ENCODE measurements at regions not wholly inside any gene's neighbourhood (a gene's known extent, or its start where the extent isn't known, plus 50 kb on each side); places are given as distances from the start of the nearest gene placed in this dataset.
"Not testable (repeated sequence)": the region's sequence is repeated elsewhere in the genome, so short reads cannot be mapped to it uniquely, and the experiment has no call there.

GRCh38 chr7:91455411-91455810 is 191.2 kb downstream of the FZD1 start:
- DNase-seq = no peak
- no CpG with 5 or more reads among the region's 10 CpGs for WGBS (ENCODE audit: insufficient coverage, low lambda C conversion rate)
- H3K27ac ChIP-seq (ENCODE audit: low read length) = no peak overlapping the region
- no peaks in the 10 kb centered on the region for H3K36me3 ChIP-seq (ENCODE audit: control insufficient read depth, insufficient read depth, low read length)
- H3K4me1 ChIP-seq (ENCODE audit: control insufficient read depth, insufficient read depth, low read length) = no peaks in the 10 kb centered on the region
- H3K9me3 ChIP-seq (ENCODE audit: control insufficient read depth, low read depth, low read length) = peaks cover 6% of the 10 kb centered on the region
- no peak overlapping the region for H3K4me3 ChIP-seq (ENCODE audit: low read length)
- H3K27me3 ChIP-seq (ENCODE audit: control insufficient read depth, insufficient read depth, low read length) = no peaks in the 10 kb centered on the region

GRCh38 chr7:91457208-91457607 is 193.0 kb downstream of the FZD1 start:
- WGBS (ENCODE audit: insufficient coverage, low lambda C conversion rate) = no CpG with 5 or more reads among the region's 1 CpG
- Histone ChIP-seq H3K27me3 (ENCODE audit: control insufficient read depth, insufficient read depth, low read length) (no peaks in the 10 kb centered on the region), H3K36me3 (ENCODE audit: control insufficient read depth, insufficient read depth, low read length) (no peaks in the 10 kb centered on the region), H3K9me3 (ENCODE audit: control insufficient read depth, low read depth, low read length) (peaks cover 6% of the 10 kb centered on the region), H3K4me3 (ENCODE audit: low read length) (no peak overlapping the region), H3K4me1 (ENCODE audit: control insufficient read depth, insufficient read depth, low read length) (no peaks in the 10 kb centered on the region), H3K27ac (ENCODE audit: low read length) (no peak overlapping the region)
- no peak for DNase-seq

GRCh38 chr7:91459539-91459938 is 195.3 kb downstream of the FZD1 start:
- no peaks in the 10 kb centered on the region for H3K36me3 ChIP-seq (ENCODE audit: control insufficient read depth, insufficient read depth, low read length)
- H3K4me3 ChIP-seq (ENCODE audit: low read length) = no peak overlapping the region
- H3K9me3 ChIP-seq (ENCODE audit: control insufficient read depth, low read depth, low read length) = peaks cover 6% of the 10 kb centered on the region
- no peaks in the 10 kb centered on the region for H3K27me3 ChIP-seq (ENCODE audit: control insufficient read depth, insufficient read depth, low read length)
- no peak for DNase-seq
- WGBS (ENCODE audit: insufficient coverage, low lambda C conversion rate) = no CpG with 5 or more reads among the region's 2 CpGs
- H3K27ac ChIP-seq (ENCODE audit: low read length) = no peak overlapping the region
- no peaks in the 10 kb centered on the region for H3K4me1 ChIP-seq (ENCODE audit: control insufficient read depth, insufficient read depth, low read length)

DNA sequence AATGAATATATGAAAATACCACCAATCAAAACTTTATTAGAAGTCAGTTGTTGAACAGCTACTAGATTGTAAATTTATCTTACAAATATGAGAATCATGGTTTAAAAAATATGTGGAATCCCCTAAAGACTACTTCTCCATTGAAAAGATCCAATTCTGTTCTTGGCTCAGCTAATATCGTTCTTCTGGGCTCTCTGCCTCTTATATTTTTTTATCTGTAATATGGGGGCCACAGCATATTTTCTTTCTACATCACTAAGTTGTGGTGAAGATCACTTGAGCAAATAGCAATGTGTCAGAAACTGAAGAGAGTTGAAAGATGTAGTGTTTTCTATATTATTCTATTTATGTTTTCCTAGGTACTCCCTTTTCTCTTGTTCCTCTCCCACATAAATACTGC is 198.1 kb downstream of the FZD1 start:
- H3K36me3 ChIP-seq (ENCODE audit: control insufficient read depth, insufficient read depth, low read length) = no peaks in the 10 kb centered on the region
- no peaks in the 10 kb centered on the region for H3K27me3 ChIP-seq (ENCODE audit: control insufficient read depth, insufficient read depth, low read length)
- H3K4me1 ChIP-seq (ENCODE audit: control insufficient read depth, insufficient read depth, low read length) = no peaks in the 10 kb centered on the region
- H3K27ac ChIP-seq (ENCODE audit: low read length) = no peak overlapping the region
- WGBS (ENCODE audit: insufficient coverage, low lambda C conversion rate) = 100% methylated on average over 1 of the region's 1 CpG
- peaks cover 6% of the 10 kb centered on the region for H3K9me3 ChIP-seq (ENCODE audit: control insufficient read depth, low read depth, low read length)
- H3K4me3 ChIP-seq (ENCODE audit: low read length) = no peak overlapping the region
- DNase-seq = no peak

- Histone ChIP-seq H3K36me3 (ENCODE audit: control insufficient read depth, insufficient read depth, low read length) (no peaks in the 10 kb centered on the region), H3K9me3 (ENCODE audit: control insufficient read depth, low read depth, low read length) (no peaks in the 10 kb centered on the region), H3K27me3 (ENCODE audit: control insufficient read depth, insufficient read depth, low read length) (no peaks in the 10 kb centered on the region), H3K4me3 (ENCODE audit: low read length) (no peak overlapping the region), H3K27ac (ENCODE audit: low read length) (no peak overlapping the region), H3K4me1 (ENCODE audit: control insufficient read depth, insufficient read depth, low read length) (no peaks in the 10 kb centered on the region)
- no CpG with 5 or more reads among the region's 15 CpGs for WGBS (ENCODE audit: insufficient coverage, low lambda C conversion rate)
- no peak for DNase-seq
Measured at GRCh38 chr7:91463330-91463729, 199.1 kb downstream of the FZD1 start.

GRCh38 chr7:91465595-91466061 is 201.4 kb downstream of the FZD1 start:
- WGBS (ENCODE audit: insufficient coverage, low lambda C conversion rate) = 86% methylated on average over 1 of the region's 2 CpGs
- no peaks in the 10 kb centered on the region for H3K36me3 ChIP-seq (ENCODE audit: control insufficient read depth, insufficient read depth, low read length)
- H3K9me3 ChIP-seq (ENCODE audit: control insufficient read depth, low read depth, low read length) = no peaks in the 10 kb centered on the region
- H3K4me3 ChIP-seq (ENCODE audit: low read length) = no peak overlapping the region
- H3K27ac ChIP-seq (ENCODE audit: low read length) = no peak overlapping the region
- no peaks in the 10 kb centered on the region for H3K27me3 ChIP-seq (ENCODE audit: control insufficient read depth, insufficient read depth, low read length)
- no peak for DNase-seq
- H3K4me1 ChIP-seq (ENCODE audit: control insufficient read depth, insufficient read depth, low read length) = no peaks in the 10 kb centered on the region

- H3K4me3 ChIP-seq (ENCODE audit: low read length) = no peak overlapping the region
- H3K9me3 ChIP-seq (ENCODE audit: control insufficient read depth, low read depth, low read length) = no peaks in the 10 kb centered on the region
- no peaks in the 10 kb centered on the region for H3K4me1 ChIP-seq (ENCODE audit: control insufficient read depth, insufficient read depth, low read length)
- H3K36me3 ChIP-seq (ENCODE audit: control insufficient read depth, insufficient read depth, low read length) = no peaks in the 10 kb centered on the region
- H3K27me3 ChIP-seq (ENCODE audit: control insufficient read depth, insufficient read depth, low read length) = no peaks in the 10 kb centered on the region
- no peak for DNase-seq
- no peak overlapping the region for H3K27ac ChIP-seq (ENCODE audit: low read length)
Measured at GRCh38 chr7:91468256-91468655, 204.0 kb downstream of the FZD1 start.

DNA sequence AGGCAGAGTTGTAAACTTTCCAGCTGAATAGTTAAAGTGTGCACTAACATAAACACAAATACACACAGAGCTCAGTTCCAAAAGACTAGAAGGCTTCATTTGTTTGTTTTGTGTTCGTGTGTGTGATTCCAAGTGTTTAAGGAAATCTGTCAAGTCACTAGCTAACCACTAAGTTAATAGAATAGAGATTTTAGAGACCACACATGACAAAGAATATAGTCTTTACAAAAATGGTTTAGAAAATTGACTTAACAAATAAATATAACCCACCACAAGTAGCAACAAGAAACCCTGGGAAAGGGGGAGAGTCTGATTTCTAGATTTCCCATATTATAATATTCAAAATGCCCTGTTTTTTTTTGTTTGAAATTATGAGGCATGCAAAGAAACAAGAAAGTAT is 209.4 kb downstream of the FZD1 start:
- H3K4me1 ChIP-seq (ENCODE audit: control insufficient read depth, insufficient read depth, low read length) = no peaks in the 10 kb centered on the region
- no peaks in the 10 kb centered on the region for H3K27me3 ChIP-seq (ENCODE audit: control insufficient read depth, insufficient read depth, low read length)
- H3K27ac ChIP-seq (ENCODE audit: low read length) = no peak overlapping the region
- H3K4me3 ChIP-seq (ENCODE audit: low read length) = no peak overlapping the region
- no peaks in the 10 kb centered on the region for H3K36me3 ChIP-seq (ENCODE audit: control insufficient read depth, insufficient read depth, low read length)
- H3K9me3 ChIP-seq (ENCODE audit: control insufficient read depth, low read depth, low read length) = peaks cover 9% of the 10 kb centered on the region
- no peak for DNase-seq
- WGBS (ENCODE audit: insufficient coverage, low lambda C conversion rate) = no CpG with 5 or more reads among the region's 1 CpG

DNA sequence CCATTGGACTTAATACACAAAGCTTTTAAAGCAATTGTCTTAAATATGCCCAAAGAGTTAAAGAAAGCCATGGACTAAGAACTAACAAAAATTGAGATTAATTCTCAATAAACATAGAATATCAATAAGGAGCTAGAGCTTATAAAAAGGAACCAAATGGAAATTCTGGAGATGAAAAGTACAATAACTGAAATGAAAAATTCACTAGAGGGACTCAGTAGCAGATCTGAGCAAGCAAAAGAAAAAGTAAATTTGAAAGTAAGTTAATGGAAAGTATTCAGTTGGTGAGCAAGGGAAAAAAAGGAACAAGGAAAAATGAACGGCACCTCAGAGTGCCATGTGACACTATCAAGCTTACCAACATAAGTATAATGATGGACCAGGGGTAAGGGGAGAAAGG is 209.8 kb downstream of the FZD1 start:
- no peak overlapping the region for H3K4me3 ChIP-seq (ENCODE audit: low read length)
- H3K9me3 ChIP-seq (ENCODE audit: control insufficient read depth, low read depth, low read length) = peaks cover 9% of the 10 kb centered on the region
- H3K4me1 ChIP-seq (ENCODE audit: control insufficient read depth, insufficient read depth, low read length) = no peaks in the 10 kb centered on the region
- no peak overlapping the region for H3K27ac ChIP-seq (ENCODE audit: low read length)
- no peaks in the 10 kb centered on the region for H3K27me3 ChIP-seq (ENCODE audit: control insufficient read depth, insufficient read depth, low read length)
- DNase-seq = no peak
- no peaks in the 10 kb centered on the region for H3K36me3 ChIP-seq (ENCODE audit: control insufficient read depth, insufficient read depth, low read length)
- WGBS (ENCODE audit: insufficient coverage, low lambda C conversion rate) = no CpG with 5 or more reads among the region's 1 CpG

DNA sequence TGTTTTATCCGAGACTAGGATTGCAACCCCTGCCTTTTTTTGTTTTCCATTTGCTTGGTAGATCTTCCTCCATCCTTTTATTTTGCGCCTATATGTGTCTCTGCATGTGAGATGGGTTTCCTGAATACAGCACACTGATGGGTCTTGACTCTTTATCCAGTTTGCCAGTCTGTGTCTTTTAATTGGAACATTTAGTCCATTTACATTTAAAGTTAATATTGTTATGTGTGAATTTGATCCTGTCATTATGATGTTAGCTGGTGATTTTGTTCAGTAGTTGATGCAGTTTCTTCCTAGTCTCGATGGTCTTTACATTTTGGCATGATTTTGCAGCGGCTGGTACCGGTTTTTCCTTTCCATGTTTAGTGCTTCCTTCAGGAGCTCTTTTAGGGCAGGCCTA is 216.2 kb downstream of the FZD1 start:
- H3K27me3 ChIP-seq (ENCODE audit: control insufficient read depth, insufficient read depth, low read length); H3K27ac ChIP-seq (ENCODE audit: low read length); H3K9me3 ChIP-seq (ENCODE audit: control insufficient read depth, low read depth, low read length); H3K4me1 ChIP-seq (ENCODE audit: control insufficient read depth, insufficient read depth, low read length); H3K36me3 ChIP-seq (ENCODE audit: control insufficient read depth, insufficient read depth, low read length); H3K4me3 ChIP-seq (ENCODE audit: low read length); DNase-seq: not testable (repeated sequence)
- no CpG with 5 or more reads among the region's 5 CpGs for WGBS (ENCODE audit: insufficient coverage, low lambda C conversion rate)

DNA sequence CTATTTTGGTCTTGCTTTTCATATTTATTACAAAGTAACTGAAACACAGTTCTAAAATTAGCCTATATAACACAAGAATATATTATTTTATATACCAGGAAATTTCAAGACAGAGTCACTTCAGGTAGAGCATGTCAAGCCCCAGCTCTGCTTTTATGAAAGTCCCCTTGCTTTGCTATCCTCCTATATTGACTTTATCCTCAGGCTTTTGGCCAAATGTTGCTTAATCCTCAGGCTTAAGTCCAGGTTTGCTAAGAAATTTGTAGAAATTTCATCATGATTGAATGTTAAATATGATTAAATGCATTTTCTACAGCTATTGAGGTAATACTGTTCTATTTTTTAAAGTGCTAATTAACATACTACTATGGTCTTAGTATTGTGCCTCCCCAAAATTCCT is 227.6 kb downstream of the FZD1 start:
- H3K4me1 ChIP-seq (ENCODE audit: control insufficient read depth, insufficient read depth, low read length) = no peaks in the 10 kb centered on the region
- H3K27me3 ChIP-seq (ENCODE audit: control insufficient read depth, insufficient read depth, low read length) = no peaks in the 10 kb centered on the region
- H3K36me3 ChIP-seq (ENCODE audit: control insufficient read depth, insufficient read depth, low read length) = no peaks in the 10 kb centered on the region
- H3K4me3 ChIP-seq (ENCODE audit: low read length) = no peak overlapping the region
- DNase-seq = no peak
- H3K9me3 ChIP-seq (ENCODE audit: control insufficient read depth, low read depth, low read length) = no peaks in the 10 kb centered on the region
- no peak overlapping the region for H3K27ac ChIP-seq (ENCODE audit: low read length)
